ENCODE measurements at regions not wholly inside any gene's neighbourhood (a gene's known extent, or its start where the extent isn't known, plus 50 kb on each side); places are given as distances from the start of the nearest gene placed in this dataset.

DNA sequence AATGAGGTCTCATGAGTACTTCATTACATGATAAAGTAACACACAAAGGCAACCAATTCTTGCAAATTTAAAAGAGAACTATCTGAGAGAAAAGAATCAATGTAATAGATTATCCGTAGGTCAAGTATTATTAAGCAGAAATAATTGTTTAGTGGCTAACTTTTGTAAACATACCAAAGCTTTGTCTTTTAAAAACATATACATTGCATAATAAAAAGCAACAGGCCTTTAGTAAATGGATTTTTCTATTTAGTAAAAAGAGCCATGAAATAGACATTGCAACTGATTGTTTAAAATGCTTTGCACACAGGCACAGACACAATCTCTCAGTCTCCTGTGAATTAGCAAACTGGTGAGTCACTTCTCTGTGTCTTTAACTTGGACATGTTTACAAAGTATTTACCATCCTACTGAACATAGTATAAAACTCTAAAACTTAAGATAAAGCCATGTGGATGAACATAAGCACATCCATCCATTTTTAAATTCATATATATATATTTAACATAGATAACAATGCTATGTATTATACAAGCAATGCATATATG lies 518.7 kb upstream of the MGAT4C start:
- ChIA-PET CTCF (no interaction called here), POLR2A (interaction anchor here (0.6 to 1.0 kb wide), 2 partner anchors 24 to 32 kb away, joined by 3 to 4 read pairs; no protein-coding TSS in a partner anchor)
- TF ChIP-seq, protein P1, sequence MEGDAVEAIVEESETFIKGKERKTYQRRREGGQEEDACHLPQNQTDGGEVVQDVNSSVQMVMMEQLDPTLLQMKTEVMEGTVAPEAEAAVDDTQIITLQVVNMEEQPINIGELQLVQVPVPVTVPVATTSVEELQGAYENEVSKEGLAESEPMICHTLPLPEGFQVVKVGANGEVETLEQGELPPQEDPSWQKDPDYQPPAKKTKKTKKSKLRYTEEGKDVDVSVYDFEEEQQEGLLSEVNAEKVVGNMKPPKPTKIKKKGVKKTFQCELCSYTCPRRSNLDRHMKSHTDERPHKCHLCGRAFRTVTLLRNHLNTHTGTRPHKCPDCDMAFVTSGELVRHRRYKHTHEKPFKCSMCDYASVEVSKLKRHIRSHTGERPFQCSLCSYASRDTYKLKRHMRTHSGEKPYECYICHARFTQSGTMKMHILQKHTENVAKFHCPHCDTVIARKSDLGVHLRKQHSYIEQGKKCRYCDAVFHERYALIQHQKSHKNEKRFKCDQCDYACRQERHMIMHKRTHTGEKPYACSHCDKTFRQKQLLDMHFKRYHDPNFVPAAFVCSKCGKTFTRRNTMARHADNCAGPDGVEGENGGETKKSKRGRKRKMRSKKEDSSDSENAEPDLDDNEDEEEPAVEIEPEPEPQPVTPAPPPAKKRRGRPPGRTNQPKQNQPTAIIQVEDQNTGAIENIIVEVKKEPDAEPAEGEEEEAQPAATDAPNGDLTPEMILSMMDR (IDR thresholded peaks at IDR 0.05; ENCODE audit: unreplicated experiment), result no peak
- Mint-ChIP-seq H3K9me3 (ENCODE audit: unreplicated experiment) (no peaks in the 10 kb centered on the region), H3K4me1 (ENCODE audit: insufficient read depth, unreplicated experiment) (peaks cover 11% of the 10 kb centered on the region), H3K36me3 (ENCODE audit: insufficient read depth, unreplicated experiment) (no peaks in the 10 kb centered on the region), H3K27ac (ENCODE audit: low read depth, unreplicated experiment) (no peak overlapping the region), H3K4me3 (ENCODE audit: unreplicated experiment) (no peak overlapping the region), H3K27me3 (ENCODE audit: insufficient read depth, unreplicated experiment) (no peaks in the 10 kb centered on the region)
- peak; percentile 23 for DNase-seq (ENCODE audit: unreplicated experiment)
- intact Hi-C loops (cut with micrococcal nuclease), result no loop called here
- BruUV-seq (replicated peaks), result no TSS peak

DNA sequence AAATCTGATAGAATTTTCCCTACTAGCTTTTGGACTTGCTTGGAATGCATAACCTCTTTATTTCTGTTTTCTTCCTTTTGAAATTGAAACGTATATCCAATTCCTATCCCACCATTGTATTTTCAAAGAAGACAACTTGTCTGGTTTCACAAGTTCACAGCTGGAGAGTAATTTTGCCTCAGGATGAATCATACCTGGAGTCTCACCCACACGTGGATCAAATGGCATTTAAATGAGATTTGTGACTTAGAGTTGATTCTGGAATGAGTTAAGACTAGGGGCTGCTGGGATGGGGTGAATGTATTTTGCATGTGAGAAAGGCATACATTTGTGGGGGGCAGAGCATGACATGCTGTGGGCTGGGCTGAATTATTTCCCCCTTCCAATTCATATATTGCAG lies 516.5 kb upstream of the MGAT4C start:
- intact Hi-C loops (cut with micrococcal nuclease), result no loop called here
- Mint-ChIP-seq H3K4me3 (ENCODE audit: unreplicated experiment) (no peak overlapping the region), H3K27me3 (ENCODE audit: insufficient read depth, unreplicated experiment) (no peaks in the 10 kb centered on the region), H3K4me1 (ENCODE audit: insufficient read depth, unreplicated experiment) (peaks cover 11% of the 10 kb centered on the region), H3K9me3 (ENCODE audit: unreplicated experiment) (no peaks in the 10 kb centered on the region), H3K36me3 (ENCODE audit: insufficient read depth, unreplicated experiment) (no peaks in the 10 kb centered on the region), H3K27ac (ENCODE audit: low read depth, unreplicated experiment) (no peak overlapping the region)
- CTCF ChIA-PET, result interaction anchor here (1.1 kb wide), 1 partner anchor 40 kb away, joined by 3 read pairs; no protein-coding TSS in a partner anchor
- peak; percentile 37 for DNase-seq (ENCODE audit: unreplicated experiment)
- BruUV-seq (replicated peaks), result no TSS peak
- POLR2A ChIA-PET, result no interaction called here
- TF ChIP-seq, protein P1 (IDR thresholded peaks at IDR 0.05; ENCODE audit: unreplicated experiment), result no peak

DNA sequence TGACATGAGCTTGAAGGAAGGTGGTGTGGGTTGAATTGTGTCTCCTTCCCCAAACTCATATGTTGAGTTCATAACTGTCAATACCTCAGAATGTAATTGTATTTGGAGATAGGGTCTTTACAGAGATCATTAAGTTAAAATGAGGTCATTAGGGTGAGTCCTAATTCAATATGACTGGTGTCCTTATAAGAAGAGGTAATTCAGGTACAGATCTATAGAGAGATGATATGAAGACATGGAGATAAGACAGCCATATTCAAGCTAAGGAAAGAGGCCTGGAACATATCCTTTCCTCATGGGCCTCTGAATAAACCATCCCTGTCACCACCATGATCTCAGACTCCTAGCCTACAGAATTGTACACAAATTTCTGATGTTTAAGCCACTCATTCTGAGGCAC lies 514.7 kb upstream of the MGAT4C start:
- ChIA-PET CTCF (no interaction called here), POLR2A (interaction anchor here (1.0 kb wide), 1 partner anchor 23 kb away, joined by 3 read pairs; no protein-coding TSS in a partner anchor)
- Mint-ChIP-seq H3K4me3 (ENCODE audit: unreplicated experiment) (no peak overlapping the region), H3K9me3 (ENCODE audit: unreplicated experiment) (no peaks in the 10 kb centered on the region), H3K27ac (ENCODE audit: low read depth, unreplicated experiment) (no peak overlapping the region), H3K27me3 (ENCODE audit: insufficient read depth, unreplicated experiment) (no peaks in the 10 kb centered on the region), H3K36me3 (ENCODE audit: insufficient read depth, unreplicated experiment) (no peaks in the 10 kb centered on the region), H3K4me1 (ENCODE audit: insufficient read depth, unreplicated experiment) (peaks cover 7% of the 10 kb centered on the region)
- DNase-seq (ENCODE audit: unreplicated experiment), result no peak
- intact Hi-C loops (cut with micrococcal nuclease), result no loop called here
- BruUV-seq (replicated peaks), result no TSS peak
- TF ChIP-seq, protein P1 (IDR thresholded peaks at IDR 0.05; ENCODE audit: unreplicated experiment), result no peak

DNA sequence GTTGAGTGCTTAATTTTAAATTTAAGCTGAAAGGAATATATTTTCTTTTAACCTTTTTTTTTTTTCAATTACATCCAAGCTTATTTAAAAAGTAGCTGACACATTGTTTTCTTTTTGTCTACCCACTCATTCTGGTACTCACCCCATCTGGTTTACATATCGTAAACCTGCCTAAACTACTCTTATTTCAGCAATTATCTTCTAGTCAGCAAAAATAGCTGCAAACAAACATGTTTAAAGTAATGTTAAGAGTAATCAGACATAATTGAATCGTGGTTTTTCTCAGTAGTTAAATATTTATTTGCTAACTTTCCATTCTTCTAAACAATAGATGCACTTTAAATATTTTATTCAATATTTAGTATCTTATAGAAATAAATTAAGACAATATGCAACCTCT lies 492.7 kb upstream of the MGAT4C start:
- TF ChIP-seq, protein P1 (IDR thresholded peaks at IDR 0.05; ENCODE audit: unreplicated experiment), result no peak
- ChIA-PET CTCF (interaction anchor here (1.0 kb wide), 1 partner anchor 594 kb away, joined by 3 read pairs; no protein-coding TSS in a partner anchor), POLR2A (no interaction called here)

More for the DNA sequence above, 492.7 kb upstream of the MGAT4C start:
- Mint-ChIP-seq H3K27ac (ENCODE audit: low read depth, unreplicated experiment) (no peak overlapping the region), H3K4me1 (ENCODE audit: insufficient read depth, unreplicated experiment) (no peaks in the 10 kb centered on the region), H3K36me3 (ENCODE audit: insufficient read depth, unreplicated experiment) (no peaks in the 10 kb centered on the region), H3K9me3 (ENCODE audit: unreplicated experiment) (no peaks in the 10 kb centered on the region), H3K4me3 (ENCODE audit: unreplicated experiment) (no peak overlapping the region), H3K27me3 (ENCODE audit: insufficient read depth, unreplicated experiment) (no peaks in the 10 kb centered on the region)
- intact Hi-C loops (cut with micrococcal nuclease), result no loop called here
- no peak for DNase-seq (ENCODE audit: unreplicated experiment)
- no TSS peak for BruUV-seq (replicated peaks)
